Parathyroid adenoma (tissue), 2 donors: ENCODE measurements at regions not wholly inside any gene's neighbourhood (a gene's known extent, or its start where the extent isn't known, plus 50 kb on each side); places are given as distances from the start of the nearest gene placed in this dataset.

Experiments used
- H2AFZ ChIP-seq: fragments of 300-600 bp; sonication (generic); one replicate; pipeline ENCODE4 v1.7.0; 2017; ENCODE audit warnings: antibody characterized with exemption, mild to moderate bottlenecking
- H3K27ac ChIP-seq: fragments of 300-600 bp; sonication (generic); one replicate; pipeline ENCODE4 v1.7.0; 2017
- H3K27me3 ChIP-seq: fragments of 300-600 bp; sonication (generic); one replicate; pipeline ENCODE4 v1.7.0; 2017; ENCODE audit warnings: low read length; ENCODE audit not compliant: control insufficient read depth, insufficient read depth
- H3K36me3 ChIP-seq: fragments of 300-600 bp; sonication (generic); one replicate; pipeline ENCODE4 v1.7.0; 2017; ENCODE audit warnings: low read length; ENCODE audit not compliant: control insufficient read depth, insufficient read depth
- H3K4me1 ChIP-seq: fragments of 300-600 bp; sonication (generic); one replicate; pipeline ENCODE4 v1.7.0; 2017; ENCODE audit warnings: control low read depth
- H3K4me2 ChIP-seq: fragments of 300-600 bp; sonication (generic); one replicate; pipeline ENCODE4 v1.7.0; 2017; ENCODE audit warnings: low read length
- H3K4me3 ChIP-seq: fragments of 300-600 bp; sonication (generic); one replicate; pipeline ENCODE4 v1.7.0; 2017; ENCODE audit warnings: low read depth, low read length
- H3K79me2 ChIP-seq: fragments of 300-600 bp; sonication (generic); one replicate; pipeline ENCODE4 v1.7.0; 2017; ENCODE audit warnings: control low read depth
- H3K9ac ChIP-seq: fragments of 300-600 bp; sonication (generic); one replicate; pipeline ENCODE4 v1.7.0; 2017; ENCODE audit warnings: mild to moderate bottlenecking
- H3K9me3 ChIP-seq: fragments of 300-600 bp; sonication (generic); one replicate; pipeline ENCODE4 v1.7.0; 2017; ENCODE audit warnings: low read length; ENCODE audit not compliant: control insufficient read depth
- CTCF ChIP-seq: fragments of 300-600 bp; sonication (generic); IDR thresholded peaks from one replicate; pipeline ENCODE4 v1.7.0; 2017; ENCODE audit warnings: antibody characterized with exemption, mild to moderate bottlenecking
- donor health status: primary hyperparathyroidism.

GRCh38 chr5:167030500-167031120 lies 1260.8 kb upstream of the WWC1 start:
- Histone ChIP-seq H3K9me3 (no peaks in the 10 kb centered on the region), H3K4me2 (no peak overlapping the region), H3K4me3 (no peak overlapping the region), H3K36me3 (no peaks in the 10 kb centered on the region), H3K79me2 (no peaks in the 10 kb centered on the region), H2AFZ (no peak overlapping the region), H3K27me3 (no peaks in the 10 kb centered on the region), H3K9ac (no peak overlapping the region), H3K27ac (no peak overlapping the region), H3K4me1 (no peaks in the 10 kb centered on the region)
- no peak for TF ChIP-seq CTCF

GRCh38 chr5:167036585-167036984 lies 1254.9 kb upstream of the WWC1 start:
- H3K9ac ChIP-seq, result no peak overlapping the region
- H3K4me2 ChIP-seq, result no peak overlapping the region
- no peaks in the 10 kb centered on the region for H3K36me3 ChIP-seq
- H3K79me2 ChIP-seq, result no peaks in the 10 kb centered on the region
- H3K4me3 ChIP-seq, result no peak overlapping the region
- H3K27me3 ChIP-seq, result no peaks in the 10 kb centered on the region
- H3K27ac ChIP-seq, result no peak overlapping the region
- H2AFZ ChIP-seq, result no peak overlapping the region
- H3K9me3 ChIP-seq, result no peaks in the 10 kb centered on the region
- H3K4me1 ChIP-seq, result no peaks in the 10 kb centered on the region
- no peak for TF ChIP-seq CTCF

- TF ChIP-seq CTCF, result peak; percentile 31
- Histone ChIP-seq H3K27ac (no peak overlapping the region), H3K9ac (no peak overlapping the region), H3K27me3 (no peaks in the 10 kb centered on the region), H3K4me1 (no peaks in the 10 kb centered on the region), H3K4me3 (no peak overlapping the region), H3K4me2 (no peak overlapping the region), H3K79me2 (no peaks in the 10 kb centered on the region), H3K9me3 (no peaks in the 10 kb centered on the region), H2AFZ (no peak overlapping the region), H3K36me3 (no peaks in the 10 kb centered on the region)
Measured at GRCh38 chr5:167049043-167049663, 1242.3 kb upstream of the WWC1 start.

- H3K79me2 ChIP-seq, result no peaks in the 10 kb centered on the region
- no peaks in the 10 kb centered on the region for H3K27me3 ChIP-seq
- TF ChIP-seq CTCF, result no peak
- H3K4me1 ChIP-seq, result no peaks in the 10 kb centered on the region
- no peaks in the 10 kb centered on the region for H3K9me3 ChIP-seq
- no peak overlapping the region for H3K4me3 ChIP-seq
- H3K4me2 ChIP-seq, result no peak overlapping the region
- no peak overlapping the region for H3K27ac ChIP-seq
- no peak overlapping the region for H2AFZ ChIP-seq
- H3K36me3 ChIP-seq, result no peaks in the 10 kb centered on the region
- no peak overlapping the region for H3K9ac ChIP-seq
Measured at GRCh38 chr5:167049771-167050567, 1241.5 kb upstream of the WWC1 start.
